KMS-11 (cell line): ENCODE measurements at regions not wholly inside any gene's neighbourhood (a gene's known extent, or its start where the extent isn't known, plus 50 kb on each side); places are given as distances from the start of the nearest gene placed in this dataset.

Experiments used
- H2AFZ ChIP-seq: fragments of 200-600 bp; sonication (generic); 2 replicates; pipeline ENCODE4 v1.6.1; 2016; ENCODE audit warnings: antibody characterized with exemption, mixed run types, low read depth
- H3K27ac ChIP-seq: fragments of 200-600 bp; sonication (generic); 2 replicates; pipeline ENCODE4 v1.6.1; 2016; ENCODE audit warnings: mild to moderate bottlenecking, mixed run types
- H3K27me3 ChIP-seq: fragments of 200-600 bp; sonication (generic); 2 replicates; pipeline ENCODE4 v1.6.1; 2017; ENCODE audit warnings: mild to moderate bottlenecking, low read depth, mixed run types, moderate library complexity; ENCODE audit not compliant: insufficient read depth
- H3K36me3 ChIP-seq: fragments of 200-600 bp; sonication (generic); 2 replicates; pipeline ENCODE4 v1.6.1; 2017; ENCODE audit warnings: mild to moderate bottlenecking, mixed run types; ENCODE audit not compliant: insufficient read depth
- H3K4me1 ChIP-seq: fragments of 200-600 bp; sonication (generic); 2 replicates; pipeline ENCODE4 v1.6.1; 2016; ENCODE audit warnings: mild to moderate bottlenecking, low read depth, mixed run types; ENCODE audit not compliant: poor library complexity, severe bottlenecking
- H3K4me2 ChIP-seq: fragments of 200-600 bp; sonication (generic); 2 replicates; pipeline ENCODE4 v1.7.0; 2016; ENCODE audit warnings: mild to moderate bottlenecking, mixed run types
- H3K4me3 ChIP-seq: fragments of 200-600 bp; sonication (generic); IDR thresholded peaks from 2 replicates; pipeline ENCODE4 v1.6.1; 2017; ENCODE audit warnings: low read depth, low read length, mixed read lengths; ENCODE audit not compliant: insufficient read depth
- H3K79me2 ChIP-seq: fragments of 200-600 bp; sonication (generic); 2 replicates; pipeline ENCODE4 v1.6.1; 2016; ENCODE audit warnings: low read depth, mixed run types; ENCODE audit not compliant: insufficient read depth
- H3K9ac ChIP-seq: fragments of 200-600 bp; sonication (generic); 2 replicates; pipeline ENCODE4 v1.6.1; 2016; ENCODE audit warnings: mild to moderate bottlenecking, mixed run types
- H4K20me1 ChIP-seq: fragments of 200-600 bp; sonication (generic); 2 replicates; pipeline ENCODE4 v1.6.1; 2016; ENCODE audit warnings: mild to moderate bottlenecking, mixed run types; ENCODE audit not compliant: insufficient read depth
- TF ChIP-seq, protein P1 (sequence below): fragments of 200-600 bp; sonication (generic); conservative IDR thresholded peaks from 2 replicates; pipeline ENCODE4 v1.6.1; 2017; ENCODE audit warnings: low read depth, mild to moderate bottlenecking, antibody characterized with exemption, low read length, moderate library complexity, mixed read lengths

DNA sequence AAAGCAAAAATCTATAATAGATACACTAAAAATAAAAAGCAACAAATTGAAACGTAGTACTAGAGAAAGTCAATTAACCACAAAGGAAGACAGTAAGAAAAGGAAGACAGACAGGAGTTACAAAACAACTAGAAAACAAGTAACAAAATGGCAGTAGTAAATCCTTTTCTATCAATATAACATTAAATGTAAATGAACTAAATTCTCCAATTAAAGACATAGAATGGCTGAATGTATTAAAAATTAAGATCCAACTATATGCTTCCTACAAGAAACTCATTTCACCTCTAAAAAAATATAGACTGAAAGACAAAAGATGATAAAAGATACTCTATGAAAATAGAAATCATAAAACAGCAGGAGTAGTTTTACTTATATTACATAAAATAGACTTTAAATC is 79.1 kb downstream of the CTH start:
- Histone ChIP-seq H3K4me2 (no peak overlapping the region), H4K20me1 (no peaks in the 10 kb centered on the region), H3K4me3 (no peak overlapping the region), H3K27ac (no peak overlapping the region), H3K9ac (no peak overlapping the region), H3K36me3 (no peaks in the 10 kb centered on the region), H3K27me3 (no peaks in the 10 kb centered on the region), H3K79me2 (no peaks in the 10 kb centered on the region), H2AFZ (no peak overlapping the region), H3K4me1 (no peaks in the 10 kb centered on the region)
- TF ChIP-seq, protein P1, sequence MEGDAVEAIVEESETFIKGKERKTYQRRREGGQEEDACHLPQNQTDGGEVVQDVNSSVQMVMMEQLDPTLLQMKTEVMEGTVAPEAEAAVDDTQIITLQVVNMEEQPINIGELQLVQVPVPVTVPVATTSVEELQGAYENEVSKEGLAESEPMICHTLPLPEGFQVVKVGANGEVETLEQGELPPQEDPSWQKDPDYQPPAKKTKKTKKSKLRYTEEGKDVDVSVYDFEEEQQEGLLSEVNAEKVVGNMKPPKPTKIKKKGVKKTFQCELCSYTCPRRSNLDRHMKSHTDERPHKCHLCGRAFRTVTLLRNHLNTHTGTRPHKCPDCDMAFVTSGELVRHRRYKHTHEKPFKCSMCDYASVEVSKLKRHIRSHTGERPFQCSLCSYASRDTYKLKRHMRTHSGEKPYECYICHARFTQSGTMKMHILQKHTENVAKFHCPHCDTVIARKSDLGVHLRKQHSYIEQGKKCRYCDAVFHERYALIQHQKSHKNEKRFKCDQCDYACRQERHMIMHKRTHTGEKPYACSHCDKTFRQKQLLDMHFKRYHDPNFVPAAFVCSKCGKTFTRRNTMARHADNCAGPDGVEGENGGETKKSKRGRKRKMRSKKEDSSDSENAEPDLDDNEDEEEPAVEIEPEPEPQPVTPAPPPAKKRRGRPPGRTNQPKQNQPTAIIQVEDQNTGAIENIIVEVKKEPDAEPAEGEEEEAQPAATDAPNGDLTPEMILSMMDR = no peak

DNA sequence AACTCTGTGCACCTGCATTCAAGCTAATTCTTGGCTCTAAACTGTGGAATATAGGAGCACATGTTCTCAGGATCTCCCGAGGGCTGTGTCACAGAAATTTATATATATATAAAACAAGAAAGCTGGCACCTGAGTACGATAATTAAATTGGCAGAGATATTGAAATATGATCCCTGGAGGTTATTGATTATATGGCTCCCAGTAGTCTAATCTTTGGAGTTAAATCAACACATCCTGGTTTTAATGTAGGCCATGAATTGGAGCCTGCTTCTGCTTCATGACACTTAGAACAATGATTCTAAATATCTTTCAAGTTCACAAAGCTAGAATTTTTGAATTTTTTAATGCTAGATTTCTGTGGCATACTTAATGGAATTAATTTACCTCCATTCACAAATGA is 84.3 kb downstream of the CTH start:
- Histone ChIP-seq H3K4me1 (no peaks in the 10 kb centered on the region), H3K27me3 (no peaks in the 10 kb centered on the region), H3K4me3 (no peak overlapping the region), H3K4me2 (no peak overlapping the region), H2AFZ (no peak overlapping the region), H3K36me3 (no peaks in the 10 kb centered on the region), H4K20me1 (no peaks in the 10 kb centered on the region), H3K79me2 (no peaks in the 10 kb centered on the region), H3K27ac (no peak overlapping the region), H3K9ac (no peak overlapping the region)
- TF ChIP-seq, protein P1 = no peak

DNA sequence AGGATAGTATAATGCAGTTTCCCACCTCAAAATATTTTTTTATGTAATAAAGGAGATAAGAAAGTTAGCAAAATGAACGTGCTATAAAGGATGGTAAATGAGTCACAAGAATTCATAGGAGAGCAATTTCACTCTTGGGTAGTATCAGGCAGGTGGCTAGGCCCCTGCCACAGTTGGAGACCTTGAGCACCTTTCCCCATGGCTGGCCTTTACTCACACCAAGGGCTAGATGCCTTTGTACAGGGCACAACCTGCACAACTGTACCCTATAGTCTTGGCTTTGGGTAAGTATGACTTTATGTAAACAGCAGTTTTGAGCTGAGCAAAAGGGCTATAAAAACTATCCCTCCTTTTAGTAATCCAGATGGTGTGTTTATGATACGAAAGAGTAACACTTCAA is 85.1 kb downstream of the CTH start:
- no peaks in the 10 kb centered on the region for H3K4me1 ChIP-seq
- H3K4me3 ChIP-seq = no peak overlapping the region
- no peaks in the 10 kb centered on the region for H3K27me3 ChIP-seq
- H3K4me2 ChIP-seq = no peak overlapping the region
- no peaks in the 10 kb centered on the region for H3K36me3 ChIP-seq
- H3K27ac ChIP-seq = no peak overlapping the region
- no peak overlapping the region for H3K9ac ChIP-seq
- TF ChIP-seq, protein P1 = no peak
- H2AFZ ChIP-seq = no peak overlapping the region
- no peaks in the 10 kb centered on the region for H3K79me2 ChIP-seq
- H4K20me1 ChIP-seq = no peaks in the 10 kb centered on the region

DNA sequence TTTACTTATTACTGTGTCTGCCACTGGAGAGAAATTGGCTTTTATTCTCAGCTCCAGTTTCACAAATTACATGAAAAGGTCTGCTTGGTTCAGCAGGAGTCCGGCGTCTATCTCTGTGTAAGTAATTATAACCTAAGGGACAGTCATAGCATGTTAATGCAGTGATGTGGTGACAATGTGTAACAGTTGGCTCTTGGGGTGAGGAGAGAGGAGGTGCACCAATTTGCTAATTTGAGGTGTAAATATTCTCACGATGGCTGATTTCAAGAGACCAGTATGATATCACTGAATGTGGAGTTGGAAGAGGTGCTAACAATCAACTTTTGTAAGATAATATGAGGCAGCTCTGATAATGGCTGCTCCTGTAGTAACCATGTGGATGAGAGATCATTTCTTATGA is 86.1 kb downstream of the CTH start:
- Histone ChIP-seq H3K4me3 (no peak overlapping the region), H3K36me3 (no peaks in the 10 kb centered on the region), H3K4me2 (no peak overlapping the region), H2AFZ (no peak overlapping the region), H3K27me3 (no peaks in the 10 kb centered on the region), H3K4me1 (no peaks in the 10 kb centered on the region), H3K9ac (no peak overlapping the region), H3K79me2 (no peaks in the 10 kb centered on the region), H4K20me1 (no peaks in the 10 kb centered on the region), H3K27ac (no peak overlapping the region)
- TF ChIP-seq, protein P1 = no peak

DNA sequence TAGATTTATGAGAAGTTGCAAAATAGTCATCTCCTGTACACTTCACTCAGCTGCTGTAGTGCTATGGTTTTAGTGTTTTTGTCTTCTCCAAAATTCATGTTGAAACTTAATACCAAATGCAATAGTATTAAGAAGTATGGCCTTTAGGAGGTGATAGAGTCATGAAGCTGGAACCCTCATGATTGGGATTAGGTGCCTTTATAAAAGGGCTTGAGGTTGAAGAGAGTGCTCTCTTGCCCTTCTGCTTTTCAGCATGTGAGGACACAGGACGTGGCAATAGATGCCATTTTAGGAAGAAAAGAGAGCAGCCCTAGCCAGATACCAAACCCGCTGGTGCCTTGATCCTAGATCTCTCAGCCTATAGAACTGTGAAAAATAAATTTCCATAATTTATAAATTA is 87.6 kb downstream of the CTH start:
- H3K4me3 ChIP-seq = no peak overlapping the region
- no peaks in the 10 kb centered on the region for H3K36me3 ChIP-seq
- H3K27me3 ChIP-seq = no peaks in the 10 kb centered on the region
- no peaks in the 10 kb centered on the region for H4K20me1 ChIP-seq
- H3K4me1 ChIP-seq = no peaks in the 10 kb centered on the region
- no peak overlapping the region for H3K9ac ChIP-seq
- no peak overlapping the region for H3K27ac ChIP-seq
- no peak overlapping the region for H3K4me2 ChIP-seq
- TF ChIP-seq, protein P1 = no peak
- no peaks in the 10 kb centered on the region for H3K79me2 ChIP-seq
- H2AFZ ChIP-seq = no peak overlapping the region
